A172 (cell line): ENCODE measurements at regions not wholly inside any gene's neighbourhood (a gene's known extent, or its start where the extent isn't known, plus 50 kb on each side); places are given as distances from the start of the nearest gene placed in this dataset.
"Not testable (repeated sequence)": the region's sequence is repeated elsewhere in the genome, so short reads cannot be mapped to it uniquely, and the experiment has no call there.

Experiments used
- DNase-seq: peaks from one replicate; pipeline ENCODE4 v3.0.0-alpha.2; 2015; ENCODE audit warnings: low spot score

DNA sequence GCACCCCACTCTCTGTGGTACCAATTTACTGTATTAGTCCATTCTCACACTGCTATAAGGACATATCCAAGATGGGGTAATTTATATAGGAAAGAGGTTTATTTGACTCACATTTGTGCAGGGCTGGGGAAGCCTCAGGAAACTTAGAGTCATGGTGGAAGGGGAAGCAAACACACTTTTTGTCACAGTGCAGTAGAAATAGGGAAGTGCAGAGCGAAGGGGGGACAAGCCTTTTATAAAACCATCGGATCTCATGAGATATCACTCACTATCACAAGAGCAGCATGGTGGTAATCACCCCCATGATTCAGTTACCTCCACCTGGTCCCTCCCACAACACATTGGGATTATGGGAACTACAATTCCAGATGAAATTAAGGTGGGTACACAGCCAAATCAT is 766.9 kb upstream of the PCDH10 start:
- DNase-seq: no peak

GRCh38 chr4:132383571-132384199 is 765.4 kb upstream of the PCDH10 start:
- DNase-seq: peak; percentile 74

DNA sequence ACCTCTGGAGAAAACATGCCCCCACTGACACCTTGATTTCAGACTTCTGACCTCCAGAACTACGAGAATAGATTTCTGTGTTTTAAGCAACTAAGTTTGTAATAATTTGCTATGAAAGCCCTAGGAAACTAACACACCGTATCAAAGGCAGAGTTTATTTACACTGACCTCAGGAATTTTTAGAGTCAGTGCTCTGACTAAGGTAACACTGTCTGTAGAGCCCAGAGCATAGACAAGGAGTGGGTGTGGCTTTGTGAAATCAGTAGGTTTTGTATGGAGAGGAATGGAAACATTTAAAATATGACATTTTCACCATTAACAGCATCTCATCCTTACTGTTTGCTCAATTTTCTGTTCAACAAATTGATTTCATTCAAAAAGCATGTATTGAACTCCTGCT is 764.4 kb upstream of the PCDH10 start:
- DNase-seq: peak; percentile 4

GRCh38 chr4:132386130-132386529 is 763.0 kb upstream of the PCDH10 start:
- no peak for DNase-seq

- DNase-seq: no peak
These were observed 762.0 kb upstream of the PCDH10 start for GRCh38 chr4:132387060-132387459.

GRCh38 chr4:132395561-132395960 is 753.5 kb upstream of the PCDH10 start:
- DNase-seq: no peak

DNA sequence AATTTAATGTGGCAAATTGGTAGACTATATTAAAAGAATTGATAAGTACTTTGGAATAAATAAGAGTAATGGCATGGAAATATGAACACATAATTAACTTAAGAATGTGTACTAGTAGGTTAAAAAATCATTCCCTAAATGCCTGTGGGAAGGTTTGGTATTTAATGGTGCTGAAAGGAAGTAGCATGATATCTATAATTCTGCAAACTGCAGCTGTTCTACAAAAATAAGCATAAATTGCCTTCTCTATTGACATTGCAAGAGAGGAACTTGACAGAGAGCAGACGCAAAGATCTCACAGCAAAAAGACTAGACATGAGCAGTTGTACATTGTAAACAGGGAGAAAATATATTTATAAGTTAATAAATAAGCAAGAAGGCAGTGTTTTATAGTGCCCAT is 752.5 kb upstream of the PCDH10 start:
- DNase-seq: no peak

- no peak for DNase-seq
These were observed 731.9 kb upstream of the PCDH10 start for GRCh38 chr4:132417220-132417619.

DNA sequence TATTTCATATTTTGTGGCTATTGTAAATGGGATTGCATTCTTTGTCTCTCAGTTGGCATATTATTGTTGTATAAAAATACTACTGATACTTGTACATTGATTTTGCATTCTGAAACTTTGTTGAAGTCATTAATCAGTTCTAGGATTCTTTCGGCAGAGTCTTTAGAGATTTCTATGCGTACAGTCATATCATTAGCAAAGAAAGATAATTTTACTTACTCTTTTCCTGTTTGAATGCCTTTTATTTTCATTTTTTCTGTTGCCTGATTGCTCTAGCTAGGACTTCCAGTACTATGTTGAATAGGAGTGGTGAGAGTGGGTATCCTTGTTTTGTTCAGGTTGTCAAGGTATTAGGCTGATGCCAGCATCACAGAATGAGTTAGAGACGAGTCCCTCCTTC is 722.0 kb upstream of the PCDH10 start:
- no peak for DNase-seq

- DNase-seq: no peak
These were observed 712.0 kb upstream of the PCDH10 start for GRCh38 chr4:132437117-132437516.

DNA sequence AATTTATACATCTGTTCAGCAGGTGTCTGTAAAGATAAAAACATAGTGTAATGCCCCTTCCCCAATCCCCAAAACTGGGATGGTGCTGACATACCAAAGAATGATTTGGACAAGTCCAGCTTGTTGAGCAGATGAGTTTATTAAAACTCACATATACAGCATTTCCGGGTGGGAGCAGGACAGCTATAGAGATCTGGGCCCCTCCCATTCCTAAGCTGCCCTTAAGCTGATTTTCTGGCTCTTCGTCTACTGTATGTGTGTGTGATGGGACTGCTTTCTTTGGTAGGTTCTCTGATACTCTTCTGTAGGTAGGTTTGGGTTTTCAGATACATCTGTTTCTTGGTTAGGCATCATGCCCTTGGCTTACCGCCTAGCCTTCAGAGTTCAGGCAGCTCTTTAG is 703.7 kb upstream of the PCDH10 start:
- no peak for DNase-seq

GRCh38 chr4:132457987-132458386 is 691.1 kb upstream of the PCDH10 start:
- DNase-seq: not testable (repeated sequence)

DNA sequence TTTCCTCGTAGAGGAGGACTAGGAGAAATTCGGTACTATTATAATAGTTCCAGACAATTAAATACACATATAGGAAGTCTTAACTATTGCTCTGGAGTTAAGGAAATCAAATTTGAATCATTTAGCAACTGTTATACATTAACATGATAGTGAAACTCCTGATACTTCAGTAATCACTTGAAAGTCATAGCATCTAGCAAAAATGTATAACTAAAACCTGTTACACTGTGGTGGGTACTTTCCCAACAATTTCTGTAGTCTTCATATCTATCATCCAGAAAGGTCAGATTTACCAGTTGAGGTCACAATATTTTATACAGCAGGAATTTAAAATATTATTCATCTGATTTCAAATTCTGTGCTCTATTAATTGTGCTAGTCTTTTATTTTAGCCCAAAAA is 669.6 kb upstream of the PCDH10 start:
- no peak for DNase-seq

DNA sequence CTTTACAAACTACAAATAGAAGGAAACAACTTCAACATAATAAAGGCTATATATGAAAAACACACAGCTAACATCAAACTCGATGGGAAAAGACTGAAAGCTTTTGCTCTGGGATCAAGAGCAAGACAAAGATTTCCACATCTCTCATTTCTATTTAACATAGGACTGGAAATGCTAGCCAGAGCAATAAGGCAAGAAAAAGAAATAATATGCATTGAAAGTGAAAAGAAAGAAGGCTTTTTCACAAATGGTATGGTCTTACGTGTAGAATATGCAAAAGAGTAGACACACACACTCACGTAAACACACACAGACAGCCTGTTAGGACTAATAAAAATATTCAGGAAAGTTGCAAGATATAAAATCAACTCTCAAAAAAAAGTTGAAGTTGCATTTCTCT is 660.5 kb upstream of the PCDH10 start:
- DNase-seq: no peak

DNA sequence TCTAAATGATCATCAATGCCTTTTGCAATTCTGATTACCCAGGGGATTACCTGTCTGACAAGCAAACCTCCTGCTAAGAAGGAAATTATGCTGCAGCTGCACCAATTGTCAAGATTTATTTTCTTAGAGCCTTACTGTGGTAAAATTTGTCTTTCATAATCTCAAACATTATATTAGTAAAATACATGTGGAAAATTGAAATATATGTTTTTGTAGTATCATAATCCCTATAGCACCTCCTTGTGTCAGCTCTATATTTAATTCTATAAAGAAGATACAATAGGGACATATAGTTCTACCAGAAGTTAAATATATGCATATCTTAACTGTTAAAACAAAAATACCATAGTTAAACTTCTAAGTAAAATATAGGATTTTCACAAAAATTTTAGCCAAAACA is 655.6 kb upstream of the PCDH10 start:
- no peak for DNase-seq

DNA sequence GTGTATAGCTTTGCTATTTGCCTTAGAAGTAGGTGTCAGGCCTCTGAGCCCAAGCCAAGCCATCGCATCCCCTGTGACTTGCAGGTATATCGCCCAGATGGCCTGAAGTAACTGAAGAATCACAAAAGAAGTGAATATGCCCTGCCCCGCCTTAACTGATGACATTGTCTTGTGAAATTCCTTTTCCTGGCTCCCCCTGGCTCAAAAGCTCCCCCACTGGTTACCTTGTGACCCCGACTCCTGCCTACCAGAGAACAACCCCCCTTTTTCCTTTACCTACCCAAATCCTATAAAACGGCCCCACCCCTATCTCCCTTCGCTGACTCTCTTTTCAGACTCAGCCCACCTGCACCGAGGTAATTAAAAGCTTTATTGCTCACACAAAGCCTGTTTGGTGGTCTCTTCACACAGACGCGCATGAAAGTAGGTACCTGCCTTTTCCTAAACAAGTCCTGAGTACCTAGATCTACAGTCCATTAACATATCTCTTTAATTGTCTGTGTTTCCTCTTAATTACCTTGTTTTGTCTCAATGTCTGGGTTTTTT is 653.8 kb upstream of the PCDH10 start:
- not testable (repeated sequence) for DNase-seq

DNA sequence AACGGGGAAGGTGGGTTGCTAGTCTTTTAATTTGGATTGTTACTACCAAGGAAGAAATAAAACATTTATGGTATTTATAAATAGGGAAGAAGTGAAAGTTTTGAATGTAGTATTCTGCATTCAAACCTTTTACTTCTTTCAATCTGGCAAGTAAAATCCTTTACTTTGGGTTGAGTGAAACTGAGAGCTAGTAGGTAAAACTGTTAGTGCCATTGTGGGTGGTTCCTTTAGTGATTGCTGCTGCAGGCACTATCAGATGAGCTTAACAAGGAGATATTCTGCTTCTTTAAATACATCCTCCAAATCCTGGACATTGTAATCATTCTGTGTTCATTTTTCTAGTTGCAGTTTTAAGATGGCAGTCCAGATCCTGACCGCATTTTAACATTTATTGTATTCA is 650.9 kb upstream of the PCDH10 start:
- no peak for DNase-seq

DNA sequence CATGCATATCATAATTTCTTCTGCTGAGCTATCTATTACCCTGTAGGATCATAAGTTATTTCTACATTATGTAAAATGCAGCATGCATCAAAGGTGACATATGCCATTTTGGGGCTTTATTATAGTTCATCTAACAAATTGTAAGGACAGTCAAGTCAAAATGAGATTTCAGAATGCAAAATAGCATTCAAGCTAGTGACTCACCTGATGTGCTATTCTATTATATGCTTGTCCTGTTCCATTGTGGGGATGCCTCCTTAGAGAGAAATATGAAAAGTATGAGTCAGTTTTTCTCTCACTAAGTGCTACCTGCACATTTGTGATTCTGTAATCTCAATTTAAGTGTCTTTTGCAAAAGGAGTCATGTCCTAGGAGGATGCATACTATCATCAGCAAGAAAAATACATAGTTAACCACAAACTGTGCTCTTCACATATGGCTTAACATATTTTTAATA is 647.0 kb upstream of the PCDH10 start:
- no peak for DNase-seq

DNA sequence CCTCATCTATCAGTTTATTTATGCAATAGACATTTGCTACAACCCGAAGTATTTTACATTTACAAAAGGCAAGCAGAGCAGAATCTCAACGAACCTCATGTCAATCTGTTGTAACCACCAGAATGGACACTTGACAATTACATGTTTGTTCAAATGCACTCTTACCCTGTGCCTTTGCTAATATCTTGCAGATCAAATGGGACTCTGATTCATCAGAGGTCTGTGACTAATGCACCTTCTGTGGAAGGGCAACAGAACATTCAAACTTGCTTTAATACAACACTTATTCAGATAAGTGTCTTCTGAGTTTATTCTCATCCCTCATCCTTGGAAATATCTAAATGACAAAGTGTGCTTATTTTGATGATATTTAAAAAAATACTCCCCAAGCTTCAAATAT is 644.7 kb upstream of the PCDH10 start:
- no peak for DNase-seq

- no peak for DNase-seq
These were observed 642.5 kb upstream of the PCDH10 start for GRCh38 chr4:132506568-132506967.

DNA sequence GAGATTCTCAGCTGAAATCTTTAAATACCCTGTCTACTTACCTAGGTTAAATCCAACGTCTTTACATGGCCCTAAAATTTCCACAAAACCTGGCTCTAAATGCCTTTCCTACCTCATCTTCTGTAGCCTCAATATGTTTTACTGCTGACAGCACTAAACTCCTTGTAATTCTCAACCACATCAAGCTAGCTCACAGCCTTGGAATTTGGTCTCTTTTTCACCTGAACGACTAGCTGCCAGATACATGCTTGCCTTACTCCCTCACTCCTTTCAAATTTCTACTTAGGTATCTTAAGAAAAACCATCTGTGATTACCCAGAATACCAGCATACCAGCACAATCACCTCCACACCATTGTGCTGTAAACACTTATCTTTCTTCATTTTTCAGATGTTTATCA is 635.6 kb upstream of the PCDH10 start:
- DNase-seq: no peak

DNA sequence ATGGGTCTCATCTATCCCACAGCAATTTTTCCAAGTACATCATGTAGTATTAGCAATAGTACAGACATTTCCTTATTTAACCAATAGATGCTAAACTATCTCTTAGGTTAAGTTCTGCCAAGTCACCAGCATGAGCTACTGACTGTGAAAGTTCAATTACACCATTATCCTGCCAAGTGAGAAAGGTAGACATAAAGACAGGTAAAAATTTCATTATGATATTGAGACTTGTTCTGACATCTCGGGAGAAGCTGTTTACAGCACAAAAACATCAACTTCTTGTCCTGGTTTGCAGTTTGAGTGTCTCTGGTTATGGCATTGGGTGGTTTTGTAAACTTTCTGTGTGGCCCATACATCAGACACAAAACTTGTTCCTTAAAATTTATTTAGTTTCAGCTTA is 622.4 kb upstream of the PCDH10 start:
- no peak for DNase-seq

- no peak for DNase-seq
These were observed 621.3 kb upstream of the PCDH10 start for GRCh38 chr4:132527817-132528216.

- DNase-seq: no peak
These were observed 618.2 kb upstream of the PCDH10 start for GRCh38 chr4:132530861-132531260.
